ENCODE measurements at regions not wholly inside any gene's neighbourhood (a gene's known extent, or its start where the extent isn't known, plus 50 kb on each side); places are given as distances from the start of the nearest gene placed in this dataset.

- TF ChIP-seq CTCF (IDR thresholded peaks at IDR 0.05; ENCODE audit: insufficient read depth, low read length, severe bottlenecking): no peak
- FAIRE-seq: no peak
- Histone ChIP-seq H3K4me3 (ENCODE audit: low read depth, low read length) (no peak overlapping the region), H3K36me3 (ENCODE audit: control insufficient read depth, insufficient read depth, low read length) (no peaks in the 10 kb centered on the region), H3K27me3 (ENCODE audit: control insufficient read depth, insufficient read depth, low read length) (peaks cover 8% of the 10 kb centered on the region)
- no peak for DNase-seq (ENCODE audit: low read depth)
Observed at GRCh38 chr15:77844798-77845446, 212.2 kb upstream of the LINGO1 start.

GRCh38 chr15:77843546-77843945 is 210.8 kb upstream of the LINGO1 start:
- Histone ChIP-seq H3K4me3 (ENCODE audit: low read depth, low read length) (no peak overlapping the region), H3K36me3 (ENCODE audit: control insufficient read depth, insufficient read depth, low read length) (no peaks in the 10 kb centered on the region), H3K27me3 (ENCODE audit: control insufficient read depth, insufficient read depth, low read length) (peaks cover 11% of the 10 kb centered on the region)
- TF ChIP-seq CTCF (IDR thresholded peaks at IDR 0.05; ENCODE audit: insufficient read depth, low read length, severe bottlenecking): no peak
- DNase-seq (ENCODE audit: low read depth) (no peak), FAIRE-seq (no peak)

DNA sequence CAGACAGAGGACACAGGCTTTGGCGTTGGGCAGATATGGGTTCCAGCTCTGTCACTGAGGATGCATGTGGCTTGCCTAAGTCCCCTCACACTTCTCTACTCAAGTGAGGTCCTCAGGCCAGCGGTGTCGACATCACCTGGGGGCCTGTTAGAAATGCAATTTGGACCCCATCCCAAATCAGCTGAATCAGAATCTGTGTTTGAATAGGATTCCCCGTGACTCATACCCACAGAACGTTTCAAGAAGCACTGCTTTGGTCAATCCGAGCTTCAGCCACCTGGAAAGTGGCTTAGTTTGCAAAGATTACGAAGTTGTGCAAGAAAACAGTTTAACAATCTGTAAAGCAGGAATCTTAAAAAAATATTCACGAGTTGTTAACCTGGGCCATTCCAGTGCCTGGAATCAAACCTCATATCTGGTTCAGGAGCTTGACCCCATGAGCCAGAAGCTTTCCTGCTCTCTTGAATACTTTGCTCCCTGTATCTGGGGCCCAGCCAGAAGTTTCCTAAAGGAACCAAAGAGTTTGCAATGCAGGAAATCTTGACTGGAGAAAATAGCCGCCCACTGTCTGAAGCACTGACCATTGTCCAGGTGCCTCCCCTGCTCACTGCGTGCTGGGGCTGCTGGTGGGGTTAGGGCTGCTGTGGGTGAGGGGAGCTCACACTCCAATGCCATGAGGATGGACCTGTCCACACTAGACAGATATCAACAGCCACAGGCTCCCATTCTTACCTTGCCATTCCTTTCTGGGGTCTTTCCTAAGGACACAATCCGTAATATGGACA is 208.5 kb upstream of the LINGO1 start:
- peak; percentile 89 for DNase-seq (ENCODE audit: low read depth)
- Histone ChIP-seq H3K36me3 (ENCODE audit: control insufficient read depth, insufficient read depth, low read length) (no peaks in the 10 kb centered on the region), H3K27me3 (ENCODE audit: control insufficient read depth, insufficient read depth, low read length) (peaks cover 13% of the 10 kb centered on the region), H3K4me3 (ENCODE audit: low read depth, low read length) (no peak overlapping the region)
- no peak for FAIRE-seq
- TF ChIP-seq CTCF (IDR thresholded peaks at IDR 0.05; ENCODE audit: insufficient read depth, low read length, severe bottlenecking): no peak

- H3K36me3 ChIP-seq (ENCODE audit: control insufficient read depth, insufficient read depth, low read length): no peaks in the 10 kb centered on the region
- peaks cover 12% of the 10 kb centered on the region for H3K27me3 ChIP-seq (ENCODE audit: control insufficient read depth, insufficient read depth, low read length)
- DNase-seq (ENCODE audit: low read depth) (no peak), FAIRE-seq (no peak)
- H3K4me3 ChIP-seq (ENCODE audit: low read depth, low read length): no peak overlapping the region
- no peak for TF ChIP-seq CTCF (IDR thresholded peaks at IDR 0.05; ENCODE audit: insufficient read depth, low read length, severe bottlenecking)
Observed at GRCh38 chr15:77839970-77840905, 207.5 kb upstream of the LINGO1 start.

DNA sequence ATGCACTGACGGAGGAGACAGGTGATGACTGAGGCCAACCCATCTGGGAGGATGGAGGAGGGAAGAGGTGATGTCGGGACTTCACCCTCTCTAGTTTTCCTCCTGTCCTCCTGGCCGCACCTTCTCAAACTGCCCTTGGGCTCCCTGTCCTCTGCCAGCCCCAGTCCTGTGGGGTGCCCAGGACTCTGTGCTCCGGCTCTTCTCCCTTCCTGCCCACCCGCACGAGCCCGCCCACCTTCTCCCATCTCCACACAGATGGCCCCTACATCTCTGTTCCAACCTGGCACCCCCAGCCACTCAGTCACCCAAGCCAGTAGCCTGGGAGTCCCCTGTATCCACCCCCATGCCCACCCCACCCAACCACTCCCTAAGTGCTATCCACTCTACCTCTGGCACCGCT is 206.7 kb upstream of the LINGO1 start:
- H3K4me3 ChIP-seq (ENCODE audit: low read depth, low read length): no peak overlapping the region
- FAIRE-seq (no peak), DNase-seq (ENCODE audit: low read depth) (no peak)
- TF ChIP-seq CTCF (IDR thresholded peaks at IDR 0.05; ENCODE audit: insufficient read depth, low read length, severe bottlenecking): no peak
- H3K36me3 ChIP-seq (ENCODE audit: control insufficient read depth, insufficient read depth, low read length): no peaks in the 10 kb centered on the region
- H3K27me3 ChIP-seq (ENCODE audit: control insufficient read depth, insufficient read depth, low read length): peaks cover 10% of the 10 kb centered on the region
